HEK293T (cell line): ENCODE measurements at regions not wholly inside any gene's neighbourhood (a gene's known extent, or its start where the extent isn't known, plus 50 kb on each side); places are given as distances from the start of the nearest gene placed in this dataset.

Experiments
- BHLHE40 ChIP-seq: fragments of 450-650 bp; IDR thresholded peaks from 2 replicates; pipeline ENCODE4 v1.6.1; 2016; ENCODE audit warnings: mild to moderate bottlenecking, moderate library complexity, borderline replicate concordance
- CTBP1 ChIP-seq: fragments of 450-650 bp; IDR thresholded peaks from 2 replicates; pipeline ENCODE4 v1.6.1; 2016; ENCODE audit warnings: borderline replicate concordance
- FOXA1 ChIP-seq: fragments of 450-650 bp; IDR thresholded peaks from 2 replicates; pipeline ENCODE4 v1.6.1; 2016; ENCODE audit warnings: mild to moderate bottlenecking
- FOXK2 ChIP-seq: fragments of 450-650 bp; IDR thresholded peaks from 2 replicates; pipeline ENCODE4 v1.6.1; 2016; ENCODE audit warnings: mild to moderate bottlenecking
- FOXM1 ChIP-seq: fragments of 450-650 bp; IDR thresholded peaks from 2 replicates; pipeline ENCODE4 v1.6.1; 2017; ENCODE audit warnings: mild to moderate bottlenecking, borderline replicate concordance
- LEF1 ChIP-seq: fragments of 450-650 bp; IDR thresholded peaks from 2 replicates; pipeline ENCODE4 v1.6.1; 2017; ENCODE audit warnings: mild to moderate bottlenecking, borderline replicate concordance
- NFRKB ChIP-seq: fragments of 450-650 bp; IDR thresholded peaks from 2 replicates; pipeline ENCODE4 v1.6.1; 2016; ENCODE audit warnings: mild to moderate bottlenecking, moderate library complexity
- SP1 ChIP-seq: fragments of 450-650 bp; IDR thresholded peaks from 2 replicates; pipeline ENCODE4 v1.6.1; 2017
- SUZ12 ChIP-seq: fragments of 450-650 bp; IDR thresholded peaks from 2 replicates; pipeline ENCODE4 v1.6.1; 2016; ENCODE audit warnings: mild to moderate bottlenecking
- TARDBP ChIP-seq: fragments of 450-650 bp; IDR thresholded peaks from 2 replicates; pipeline ENCODE4 v1.6.1; 2016
- ZNF384 ChIP-seq: fragments of 450-650 bp; IDR thresholded peaks from 2 replicates; pipeline ENCODE4 v1.6.1; 2016

DNA sequence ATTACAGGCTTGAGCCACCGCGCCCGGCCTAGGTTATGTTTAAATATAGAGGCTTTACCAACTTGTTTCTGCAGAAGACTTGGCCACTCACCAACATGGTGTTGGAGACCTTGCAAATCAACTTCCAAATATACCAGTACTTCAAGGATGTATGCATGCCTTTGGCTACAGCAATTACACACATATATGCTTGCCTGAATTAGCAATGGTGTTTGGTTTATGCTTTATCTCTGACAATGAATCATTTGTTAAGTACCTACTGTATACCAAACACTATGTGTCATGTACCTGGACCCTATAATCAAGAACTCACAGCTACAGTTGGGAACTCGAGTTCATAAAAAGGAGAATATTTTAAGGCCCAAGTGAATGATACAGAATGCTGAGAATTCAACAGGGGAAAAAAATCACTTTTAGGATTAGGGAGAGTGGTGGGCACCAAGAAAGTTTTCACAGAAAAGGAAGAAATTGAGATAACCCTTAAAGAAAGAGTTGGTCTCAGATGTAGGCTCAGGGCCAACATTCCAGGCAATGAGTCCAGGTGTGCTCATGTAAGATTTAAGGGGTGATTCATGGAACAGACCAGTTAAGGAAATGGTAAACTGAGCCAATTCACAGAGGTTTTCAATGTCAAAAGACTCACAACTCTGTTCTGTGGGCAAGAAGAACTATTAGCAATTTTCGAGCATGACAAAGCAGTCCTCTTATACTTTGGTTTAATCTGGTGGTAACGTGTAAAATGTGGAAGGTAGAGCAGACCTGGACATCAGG, 98.9 kb downstream of the BCOR start:
- no peak for TF ChIP-seq FOXM1
- TF ChIP-seq SUZ12: no peak
- no peak for TF ChIP-seq SP1
- TF ChIP-seq FOXK2: no peak
- TF ChIP-seq FOXA1: no peak
- no peak for TF ChIP-seq LEF1
- TF ChIP-seq ZNF384: no peak
- TF ChIP-seq CTBP1: no peak
- TF ChIP-seq TARDBP: no peak
- TF ChIP-seq NFRKB: no peak
- no peak for TF ChIP-seq BHLHE40
